Superior temporal gyrus (tissue), 1 donor: ENCODE measurements at regions not wholly inside any gene's neighbourhood (a gene's known extent, or its start where the extent isn't known, plus 50 kb on each side); places are given as distances from the start of the nearest gene placed in this dataset.
A peak's percentile ranks its signal among the peaks of the same experiment; 100 is the strongest.
"Not testable (repeated sequence)": the region's sequence is repeated elsewhere in the genome, so short reads cannot be mapped to it uniquely, and the experiment has no call there.

ENCODE experiments used
- DNase-seq: peaks from one replicate; pipeline ENCODE4 v3.0.0-alpha.2; 2016; ENCODE audit errors: extremely low spot score

DNA sequence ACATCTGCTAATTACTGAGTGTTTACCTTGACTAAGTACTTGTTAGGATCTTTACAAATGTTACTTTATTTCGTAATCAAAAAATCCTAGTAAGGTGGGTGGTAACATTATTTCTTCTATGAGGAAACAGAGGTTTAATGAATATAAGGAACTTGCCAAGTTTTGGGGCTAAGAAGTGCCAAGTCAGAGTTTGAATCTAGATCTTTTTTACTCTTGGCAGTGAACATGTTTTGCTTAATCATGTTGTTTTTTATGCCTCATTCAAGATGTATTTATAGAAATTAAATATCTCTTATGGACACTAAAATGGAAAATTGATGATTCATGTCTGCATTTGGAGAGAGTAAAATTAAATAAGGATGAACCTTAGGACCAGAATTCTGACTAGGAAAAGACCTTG lies 393.7 kb downstream of the UTRN start:
- peak; percentile 40 for DNase-seq

DNA sequence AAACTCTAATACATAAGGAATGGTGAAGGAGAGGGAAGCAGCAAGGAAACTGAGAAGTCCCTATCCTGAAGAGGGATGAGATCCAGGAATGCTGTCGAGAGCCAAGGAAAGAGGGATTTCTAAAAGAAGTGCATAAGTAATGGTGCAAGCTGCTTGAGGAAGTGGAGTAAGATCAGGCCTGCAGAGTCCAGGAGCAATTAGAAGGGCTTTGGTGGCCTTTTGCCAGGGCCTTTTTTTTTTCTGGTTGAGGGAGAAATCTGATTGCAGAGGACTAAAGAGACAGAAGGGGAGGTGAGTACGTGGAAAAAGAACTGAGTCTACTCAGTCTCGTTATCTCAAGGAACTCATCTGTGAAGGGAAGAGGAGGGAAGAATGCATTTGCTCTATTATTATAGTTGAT lies 396.2 kb downstream of the UTRN start:
- no peak for DNase-seq

DNA sequence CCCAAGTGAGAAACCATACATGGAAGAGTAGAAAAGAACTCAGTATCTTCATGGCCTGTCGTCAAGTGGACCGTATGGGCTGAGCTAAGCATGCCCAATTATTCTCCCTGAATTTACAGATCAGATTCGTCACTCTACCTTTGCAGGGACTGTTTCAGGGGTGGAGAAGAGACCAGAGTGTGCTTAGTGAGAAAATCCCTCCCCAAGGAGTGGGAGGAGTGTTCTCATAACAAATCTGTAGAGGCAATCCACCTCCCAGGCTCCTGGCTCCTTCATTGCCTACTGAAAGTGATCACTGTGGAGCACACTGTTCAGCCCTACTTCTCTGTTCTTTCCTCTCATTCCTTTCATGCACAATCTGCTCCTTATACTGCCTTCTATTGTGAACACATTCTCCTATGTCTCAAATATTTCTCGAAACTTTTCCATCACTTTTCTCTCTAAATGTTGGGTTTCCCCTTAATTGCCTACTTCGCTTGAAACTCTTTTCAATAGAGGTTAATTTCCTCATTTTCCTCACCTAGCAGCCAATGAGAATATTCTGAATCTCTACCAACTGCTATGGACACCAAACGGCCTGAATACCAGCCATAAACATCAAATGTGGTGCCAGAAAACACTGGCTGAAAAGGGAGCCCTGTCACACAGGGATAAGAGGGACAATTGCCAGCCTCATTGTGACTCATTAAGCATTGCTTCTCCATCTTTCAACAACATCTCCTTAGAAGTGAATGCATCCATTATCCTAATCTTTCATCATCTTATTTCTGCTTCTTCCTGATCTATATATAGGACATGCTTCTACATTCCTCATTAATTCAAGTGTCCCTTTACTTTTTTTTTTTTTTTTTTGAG lies 398.3 kb downstream of the UTRN start:
- DNase-seq: peak; percentile 66

DNA sequence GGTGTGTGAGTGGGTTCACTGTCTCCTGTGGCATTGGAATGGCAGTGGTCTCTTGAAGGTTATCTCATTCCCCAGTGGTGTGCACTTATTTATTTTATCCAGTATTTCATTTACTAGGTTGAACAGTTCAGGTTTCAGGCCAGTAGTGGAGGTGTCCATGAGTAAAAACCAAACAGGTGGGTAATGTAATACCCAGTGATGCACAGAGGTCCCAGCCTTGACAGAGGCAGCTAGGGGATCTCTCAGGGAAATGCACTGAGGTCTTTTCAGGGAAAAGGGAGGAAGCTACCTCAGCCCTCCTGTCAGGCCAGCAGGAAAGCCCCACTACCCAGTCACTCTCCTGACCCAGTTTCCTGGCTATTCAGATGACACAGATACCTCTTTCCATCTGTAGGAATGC lies 403.6 kb downstream of the UTRN start:
- no peak for DNase-seq

DNA sequence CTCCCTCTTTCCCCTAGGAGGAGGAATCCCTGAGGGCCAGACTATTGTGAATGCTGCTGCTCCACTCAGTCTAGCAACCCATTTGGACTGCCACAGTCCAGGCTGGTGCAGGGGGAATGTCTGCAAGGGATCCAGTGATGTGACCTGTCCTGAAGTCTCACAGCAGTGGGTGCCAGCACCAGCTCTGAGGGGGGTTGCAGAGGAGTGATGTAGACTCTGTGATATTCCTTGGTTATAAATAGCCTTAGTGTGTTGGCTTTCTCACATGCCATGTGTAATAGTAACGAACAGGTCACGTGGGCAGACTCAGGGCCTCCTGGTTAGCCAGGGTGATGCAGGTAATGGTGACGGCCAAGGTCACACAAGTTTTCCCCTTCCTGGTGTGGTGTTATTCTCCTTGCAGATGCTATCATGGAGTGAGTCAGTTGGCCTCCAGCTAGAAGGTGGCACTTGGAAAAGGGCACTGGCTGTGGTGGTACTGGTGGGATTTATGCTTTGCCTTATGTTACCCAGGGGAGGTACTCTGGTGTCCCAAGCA lies 404.4 kb downstream of the UTRN start:
- DNase-seq: no peak

DNA sequence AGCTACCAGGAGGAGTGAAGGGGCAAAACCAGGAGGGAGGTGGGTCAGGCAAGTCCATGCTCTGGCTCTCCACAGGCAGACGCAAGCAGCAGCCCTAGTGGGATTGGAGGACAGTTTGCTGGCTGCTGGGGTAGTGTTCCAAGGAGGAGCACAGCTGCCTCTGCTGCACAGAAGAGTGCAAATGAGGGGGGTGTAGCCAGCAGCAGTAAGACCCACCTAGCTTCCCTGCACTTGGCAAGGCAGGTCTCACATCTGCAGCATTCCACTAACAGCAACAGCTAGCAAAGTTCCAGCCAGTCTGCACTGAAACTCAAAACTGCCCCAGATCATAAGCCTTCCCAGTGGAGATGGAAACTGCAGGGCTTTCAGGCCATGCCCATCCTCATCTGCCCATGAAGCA lies 405.0 kb downstream of the UTRN start:
- no peak for DNase-seq

DNA sequence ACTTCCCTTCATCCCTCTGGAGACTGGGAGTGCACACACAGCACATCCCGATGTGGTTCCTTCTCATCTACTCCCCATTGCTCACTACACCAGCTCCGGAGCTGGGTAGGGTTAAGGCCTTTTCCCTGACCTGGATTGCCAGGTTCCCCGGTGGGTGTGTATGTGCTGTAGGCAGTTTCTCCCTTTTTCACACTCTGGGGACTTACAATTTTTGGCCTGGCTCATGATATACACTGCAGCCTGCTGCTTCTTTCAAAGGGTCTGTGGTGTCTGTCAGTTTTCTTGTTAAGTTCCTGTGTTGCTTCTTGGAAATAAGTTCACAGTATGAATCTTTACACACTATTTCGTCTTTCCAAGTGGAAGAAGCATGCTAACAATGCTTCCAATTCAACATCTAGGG lies 405.5 kb downstream of the UTRN start:
- no peak for DNase-seq

DNA sequence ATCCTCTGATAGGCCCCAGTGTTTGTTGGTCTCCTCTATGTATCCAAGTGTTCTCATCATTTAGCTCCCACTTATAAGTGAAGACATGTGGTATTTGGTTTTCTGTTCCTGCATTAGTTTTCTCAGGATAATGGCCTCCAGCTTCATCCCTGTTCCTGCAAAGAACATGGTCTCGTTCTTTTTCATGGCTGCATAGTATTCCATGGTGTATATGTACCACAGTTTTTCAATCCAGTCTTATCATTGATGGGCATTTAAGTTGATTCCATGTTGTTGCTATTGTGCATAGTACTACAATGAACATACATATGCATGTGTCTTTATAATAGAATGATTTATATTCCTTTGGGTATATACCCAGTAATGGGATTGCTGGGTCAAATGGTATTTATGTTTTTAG lies 406.9 kb downstream of the UTRN start:
- not testable (repeated sequence) for DNase-seq

DNA sequence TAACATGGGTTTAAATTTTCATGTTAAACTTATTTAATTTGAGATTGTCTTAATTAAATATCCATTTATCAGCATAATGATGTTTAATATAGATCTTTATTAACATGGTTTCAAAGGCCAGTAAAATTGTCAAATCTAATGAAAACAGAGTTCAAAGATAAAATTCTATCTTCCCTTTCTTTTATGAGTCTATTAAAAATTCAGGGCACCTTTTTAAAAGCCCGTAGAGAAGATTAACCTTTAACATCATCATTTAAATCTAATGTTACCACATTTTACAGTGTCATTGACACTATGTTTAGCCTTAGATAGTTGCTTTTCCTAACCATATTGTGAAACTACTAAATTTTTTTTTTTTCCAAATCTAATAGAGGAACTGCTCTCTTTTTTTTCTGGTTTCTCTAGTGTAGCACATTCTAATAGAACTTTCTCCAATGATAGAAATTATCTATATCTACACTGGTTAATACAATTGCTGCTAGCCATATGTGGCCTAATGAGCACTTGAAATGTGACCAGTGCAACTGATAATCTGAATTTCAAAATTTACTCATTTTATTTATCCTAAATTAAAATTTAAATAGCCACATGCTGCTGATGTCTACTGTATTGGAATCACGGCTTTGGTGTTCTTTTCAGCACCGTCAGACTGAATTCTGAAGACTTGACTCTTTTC lies 410.9 kb downstream of the UTRN start:
- no peak for DNase-seq

DNA sequence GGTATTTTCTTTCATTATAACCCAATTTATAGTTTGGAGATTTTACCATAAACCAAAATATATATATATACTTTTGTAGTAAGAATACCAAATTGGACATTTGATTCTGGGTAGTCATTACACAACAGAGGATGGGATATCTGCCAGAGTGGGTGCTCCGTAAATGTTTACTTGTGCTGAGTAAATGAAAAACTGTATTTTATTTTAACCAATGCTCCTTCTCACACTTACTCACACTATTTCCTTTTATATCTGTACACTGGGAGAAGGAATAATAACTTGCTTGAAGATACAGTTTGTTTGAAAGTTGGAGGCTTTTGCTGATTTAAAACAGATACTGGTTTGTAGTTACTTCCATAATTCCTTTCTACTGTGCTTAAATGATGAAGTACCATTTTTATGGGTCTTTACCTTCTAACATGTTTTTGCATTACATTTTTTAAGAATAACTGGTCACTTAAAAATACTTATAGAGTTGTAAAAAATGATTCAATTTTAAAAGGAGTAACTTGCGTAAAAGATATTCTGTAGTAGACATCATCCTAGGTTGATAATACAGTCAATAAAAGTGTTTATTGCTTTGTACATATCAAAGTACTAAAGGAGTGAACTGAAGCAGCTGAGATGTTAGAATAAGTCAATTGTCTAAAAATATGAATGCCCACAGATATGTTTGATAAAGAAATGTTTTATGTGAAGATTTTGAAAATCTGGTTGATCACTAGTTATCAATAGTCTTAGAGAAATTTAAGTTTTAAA lies 411.7 kb downstream of the UTRN start:
- no peak for DNase-seq

DNA sequence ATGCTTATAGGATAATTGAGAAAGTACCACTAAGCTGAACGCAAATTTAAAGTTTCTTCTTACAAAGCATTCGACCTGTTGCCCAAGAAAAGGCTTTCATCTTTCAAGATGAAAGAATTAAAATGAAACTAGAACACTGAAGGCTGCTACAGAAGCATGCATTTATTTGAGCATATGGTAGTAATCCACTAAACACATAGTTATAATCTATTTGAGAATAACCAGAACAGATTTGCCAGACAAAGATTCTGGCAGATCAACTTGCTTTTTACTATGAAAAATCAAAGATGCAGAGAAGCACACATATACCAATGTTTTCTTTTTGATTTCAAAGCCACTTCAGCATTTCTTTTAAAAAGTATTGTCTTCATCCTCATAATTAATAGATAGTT lies 412.2 kb downstream of the UTRN start:
- DNase-seq: no peak

DNA sequence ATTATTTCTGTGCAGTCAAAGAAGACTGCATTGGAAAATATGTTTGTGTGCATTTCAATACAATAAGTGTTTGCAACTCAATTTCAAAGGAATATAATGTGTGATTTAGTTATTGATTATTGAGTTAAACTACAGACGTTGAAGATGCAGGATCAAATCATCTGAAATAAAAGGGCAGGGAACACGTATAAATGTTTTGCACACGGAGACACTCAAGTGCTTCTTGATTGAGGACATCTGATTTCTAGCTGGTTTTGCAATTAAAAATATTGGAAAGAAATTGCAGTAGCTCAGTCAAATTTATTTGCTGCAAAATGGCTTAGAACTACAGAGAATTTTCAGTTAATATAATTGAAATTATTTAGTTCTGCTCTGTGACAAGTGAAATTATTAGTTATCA lies 412.7 kb downstream of the UTRN start:
- DNase-seq: no peak

DNA sequence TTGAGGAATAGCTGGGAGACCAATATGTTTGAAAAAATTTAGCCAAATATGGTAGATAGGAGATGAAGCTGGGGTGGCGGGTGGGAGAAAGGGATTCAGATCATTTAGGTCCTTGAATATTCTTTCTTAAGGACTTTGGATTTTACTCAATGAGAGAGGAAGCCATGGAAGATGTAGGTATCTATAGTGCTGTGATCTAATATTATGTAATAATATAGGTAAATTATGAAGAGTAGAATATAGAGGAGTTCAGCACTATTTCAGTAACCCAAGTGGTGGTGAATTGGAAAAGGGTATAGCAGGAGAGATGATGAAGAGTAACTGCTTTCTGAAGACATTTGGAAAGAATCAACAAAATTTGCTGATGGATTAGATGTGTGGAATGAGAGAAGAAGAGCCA lies 417.6 kb downstream of the UTRN start:
- no peak for DNase-seq

DNA sequence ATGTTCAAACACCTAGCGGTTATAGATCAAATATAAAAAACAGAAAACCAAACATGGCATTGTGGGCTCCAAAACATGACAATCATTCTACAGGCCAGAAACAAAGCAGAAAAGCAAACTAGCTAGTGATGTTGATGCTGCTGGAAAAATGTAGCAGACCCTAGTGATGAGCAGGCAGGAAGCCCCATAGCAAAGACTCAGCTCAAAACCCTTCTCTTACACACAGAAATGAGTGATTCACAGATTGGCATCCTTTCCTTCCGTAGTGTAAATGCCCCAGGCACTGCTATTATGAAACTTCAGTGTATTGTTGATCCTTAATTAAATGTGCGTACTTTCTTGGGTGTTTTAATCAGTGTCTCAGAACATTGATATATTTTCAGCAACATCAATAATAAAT lies 425.1 kb downstream of the UTRN start:
- no peak for DNase-seq

DNA sequence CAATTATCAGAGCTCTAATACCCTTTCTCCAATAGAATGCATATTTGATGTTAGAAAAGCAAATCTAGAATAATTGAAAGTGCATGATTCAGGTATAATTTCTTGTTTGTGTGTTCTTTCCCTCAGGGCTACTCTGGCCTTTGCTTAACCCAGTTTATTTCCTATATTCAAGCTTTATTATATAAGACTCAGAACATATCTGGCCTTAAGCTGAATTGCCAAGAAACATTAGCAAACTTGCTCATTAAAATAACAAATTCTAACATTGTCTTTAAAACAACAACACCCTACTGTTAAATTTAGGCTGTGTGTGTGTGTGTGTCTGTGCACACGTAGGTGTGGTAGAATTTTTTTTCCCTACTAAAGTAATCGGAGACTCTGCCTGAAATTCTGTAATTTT lies 426.5 kb downstream of the UTRN start:
- DNase-seq: no peak

DNA sequence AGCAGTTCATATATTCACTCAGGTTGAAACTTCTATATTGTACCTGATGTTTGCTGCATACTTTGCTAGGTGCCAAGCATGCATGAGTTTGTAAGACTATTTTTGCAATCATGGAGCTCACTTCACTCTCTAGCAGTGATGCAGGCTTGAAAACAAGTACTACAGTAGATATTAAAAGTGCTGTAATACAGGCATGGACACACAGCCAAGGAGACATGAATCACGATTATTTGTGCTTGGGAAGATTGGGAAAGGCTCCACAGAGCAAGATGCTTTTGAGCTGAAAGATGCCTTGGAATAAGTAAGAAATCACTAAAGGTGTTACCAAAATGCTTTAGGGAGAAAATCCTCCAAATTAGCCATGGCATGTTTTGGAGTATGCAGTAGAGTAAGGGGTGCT lies 427.4 kb downstream of the UTRN start:
- DNase-seq: no peak

DNA sequence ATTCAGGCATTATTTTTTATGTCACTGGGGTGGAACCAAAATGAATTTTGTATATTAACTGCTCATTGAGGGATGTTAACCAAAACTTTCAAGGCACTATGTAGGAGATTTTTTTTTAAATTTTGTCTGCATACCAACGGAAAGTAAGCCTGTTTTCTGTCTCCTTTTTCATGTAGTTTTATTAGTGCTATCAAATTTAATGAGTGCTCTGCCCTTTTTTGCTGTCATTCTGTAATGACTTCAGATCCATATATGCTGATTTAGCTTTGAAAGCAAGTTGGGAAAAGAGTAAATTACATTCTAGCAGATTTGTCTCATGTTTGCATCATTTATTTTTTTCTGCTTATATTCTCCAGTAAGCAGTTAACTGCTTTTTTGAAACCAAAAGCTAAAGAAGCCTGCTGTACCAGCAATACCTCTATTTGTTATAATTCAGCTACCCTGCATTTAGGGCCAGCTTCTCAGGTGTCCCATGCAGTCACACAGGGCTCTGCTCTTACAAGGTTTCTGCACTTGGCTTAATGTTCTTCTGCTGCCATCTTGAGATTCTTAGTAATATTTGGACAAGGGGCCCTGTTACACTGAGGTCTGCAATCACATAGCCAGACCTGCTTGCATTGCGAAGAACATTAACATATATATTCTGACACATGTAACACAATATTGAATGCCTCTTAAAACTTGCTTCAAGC lies 429.0 kb downstream of the UTRN start:
- DNase-seq: no peak

DNA sequence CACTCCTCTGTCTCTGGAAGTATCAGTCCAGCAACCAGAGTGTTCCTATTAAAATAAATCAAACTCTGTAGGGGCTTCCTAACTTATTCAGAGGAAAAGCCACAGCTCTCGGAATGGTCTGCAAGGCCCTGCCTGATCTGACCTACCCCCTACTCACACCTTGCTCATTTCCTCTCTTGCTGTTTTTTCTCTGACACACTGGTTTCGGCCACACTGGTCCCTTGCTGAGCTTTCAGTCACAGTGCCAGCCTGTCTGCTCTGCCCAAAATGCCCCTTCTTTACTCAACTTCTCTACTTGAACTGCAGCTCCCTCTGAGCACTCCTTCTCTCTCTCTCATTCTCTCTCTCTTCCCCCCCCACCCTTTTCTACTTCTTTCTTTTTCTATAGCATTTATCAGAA lies 430.2 kb downstream of the UTRN start:
- DNase-seq: no peak

DNA sequence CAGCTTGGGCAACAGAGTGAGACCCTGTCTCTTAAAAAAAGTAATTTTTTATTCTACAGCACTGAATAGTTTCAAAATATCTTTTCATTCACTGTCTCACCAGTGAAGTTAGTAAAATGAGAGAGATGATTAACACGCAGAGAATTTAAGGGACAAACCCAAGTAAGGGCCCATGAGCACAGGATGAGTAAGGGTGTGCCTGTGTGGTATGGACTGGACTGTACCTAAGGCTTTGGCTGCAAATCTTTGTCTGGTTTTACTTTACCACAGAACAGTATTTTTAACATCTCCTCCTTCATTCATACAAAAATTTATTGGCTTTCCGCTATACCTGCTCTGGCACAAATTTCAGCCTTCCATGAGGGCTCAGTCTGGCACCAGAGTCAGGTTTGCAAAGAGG lies 433.3 kb downstream of the UTRN start:
- DNase-seq: no peak

DNA sequence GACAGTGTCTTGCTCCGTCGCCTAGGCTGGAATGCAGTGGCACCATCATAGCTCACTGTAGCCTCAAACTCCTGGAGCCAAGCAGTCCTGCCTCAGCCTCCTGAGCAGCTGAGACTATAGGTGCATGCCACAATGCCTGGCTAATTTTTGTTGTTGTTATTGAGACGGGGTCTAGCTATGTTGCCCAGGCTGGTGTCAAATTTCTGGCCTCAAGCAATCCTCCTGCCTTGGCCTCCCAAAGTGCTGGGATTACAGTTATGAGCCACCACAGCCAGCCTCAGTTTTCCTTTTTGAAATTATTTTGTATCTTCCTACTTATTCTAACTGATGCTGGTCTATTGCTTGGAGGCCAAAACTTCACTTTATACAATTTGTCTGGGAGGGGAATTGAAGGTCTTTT lies 436.1 kb downstream of the UTRN start:
- no peak for DNase-seq

DNA sequence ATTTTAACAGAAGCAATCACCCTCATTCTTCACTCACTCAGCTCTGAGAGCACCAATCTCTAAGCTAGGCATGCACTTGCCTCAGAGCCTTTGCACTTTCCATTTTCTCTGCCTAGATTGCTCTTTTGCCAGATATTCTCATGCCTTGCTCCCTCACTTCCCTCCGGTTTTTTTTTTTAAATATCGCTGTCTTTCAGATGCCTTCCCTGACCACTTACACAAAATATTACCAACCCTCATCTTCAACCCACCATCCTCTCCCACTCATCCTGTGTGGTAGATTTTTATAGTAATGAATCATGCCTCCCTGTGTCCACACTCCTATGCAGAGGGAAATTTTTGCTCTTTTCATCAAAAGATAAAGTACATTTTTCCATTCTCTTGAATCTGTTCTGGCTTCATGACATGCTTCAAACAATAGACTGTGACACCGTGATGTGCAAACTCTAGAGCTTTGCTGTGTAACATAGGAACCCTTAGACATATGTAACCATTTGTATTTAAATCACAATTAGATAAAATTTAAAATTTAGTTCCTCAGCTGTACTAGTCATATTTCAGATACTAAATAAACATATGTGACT lies 437.1 kb downstream of the UTRN start:
- DNase-seq: no peak

DNA sequence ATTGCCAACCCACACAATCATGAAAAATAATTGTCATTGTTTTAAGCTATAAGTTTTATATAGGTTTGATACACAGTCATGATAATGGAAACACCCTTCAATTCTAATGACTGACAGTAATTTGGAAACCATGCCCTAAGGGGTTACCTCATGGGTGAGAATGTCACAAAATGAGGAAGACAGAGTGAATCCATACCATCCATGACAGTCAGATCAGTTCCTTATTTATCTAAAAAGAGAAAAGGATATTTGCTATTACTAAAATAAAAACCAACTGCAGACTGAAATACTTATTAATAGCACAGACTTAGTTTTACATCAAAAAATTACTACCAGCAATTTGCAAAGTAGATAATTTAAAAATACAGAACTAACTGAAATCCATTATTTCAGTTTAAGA lies 437.8 kb downstream of the UTRN start:
- DNase-seq: no peak
